ENCODE measurements at regions not wholly inside any gene's neighbourhood (a gene's known extent, or its start where the extent isn't known, plus 50 kb on each side); places are given as distances from the start of the nearest gene placed in this dataset.

GRCh38 chr16:62965831-62966230, 929.6 kb upstream of the CDH8 start:
- TF ChIP-seq TAF1 (IDR thresholded peaks at IDR 0.05; ENCODE audit: low read depth): no peak
- no peak for TF ChIP-seq RAD21 (IDR thresholded peaks at IDR 0.05; ENCODE audit: low read depth)
- no peak for TF ChIP-seq YY1 (IDR thresholded peaks at IDR 0.05; ENCODE audit: low read depth)
- no peak for TF ChIP-seq ZBTB7A (IDR thresholded peaks at IDR 0.05; ENCODE audit: low read depth)
- TF ChIP-seq CEBPB (IDR thresholded peaks at IDR 0.05): no peak
- TF ChIP-seq, protein P1, sequence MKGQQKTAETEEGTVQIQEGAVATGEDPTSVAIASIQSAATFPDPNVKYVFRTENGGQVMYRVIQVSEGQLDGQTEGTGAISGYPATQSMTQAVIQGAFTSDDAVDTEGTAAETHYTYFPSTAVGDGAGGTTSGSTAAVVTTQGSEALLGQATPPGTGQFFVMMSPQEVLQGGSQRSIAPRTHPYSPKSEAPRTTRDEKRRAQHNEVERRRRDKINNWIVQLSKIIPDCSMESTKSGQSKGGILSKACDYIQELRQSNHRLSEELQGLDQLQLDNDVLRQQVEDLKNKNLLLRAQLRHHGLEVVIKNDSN (IDR thresholded peaks at IDR 0.05): no peak
- TF ChIP-seq EGR1 (IDR thresholded peaks at IDR 0.05): no peak
- TF ChIP-seq TEAD4 (IDR thresholded peaks at IDR 0.05): no peak
- no peak for TF ChIP-seq TCF12 (IDR thresholded peaks at IDR 0.05; ENCODE audit: low read depth)
- no peak for TF ChIP-seq FOXM1 (IDR thresholded peaks at IDR 0.05; ENCODE audit: borderline replicate concordance, low read depth)
- no peak for TF ChIP-seq EP300 (IDR thresholded peaks at IDR 0.05; ENCODE audit: borderline replicate concordance)
- TF ChIP-seq, protein P2, sequence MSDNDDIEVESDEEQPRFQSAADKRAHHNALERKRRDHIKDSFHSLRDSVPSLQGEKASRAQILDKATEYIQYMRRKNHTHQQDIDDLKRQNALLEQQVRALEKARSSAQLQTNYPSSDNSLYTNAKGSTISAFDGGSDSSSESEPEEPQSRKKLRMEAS (IDR thresholded peaks at IDR 0.05): no peak
- TF ChIP-seq CREB1 (IDR thresholded peaks at IDR 0.05; ENCODE audit: low read depth): no peak
- TF ChIP-seq NFIC (IDR thresholded peaks at IDR 0.05): no peak

GRCh38 chr16:62963846-62964245, 927.6 kb upstream of the CDH8 start:
- TF ChIP-seq, protein P1 (IDR thresholded peaks at IDR 0.05): no peak
- no peak for TF ChIP-seq EGR1 (IDR thresholded peaks at IDR 0.05)
- TF ChIP-seq RAD21 (IDR thresholded peaks at IDR 0.05; ENCODE audit: low read depth): no peak
- no peak for TF ChIP-seq FOXM1 (IDR thresholded peaks at IDR 0.05; ENCODE audit: borderline replicate concordance, low read depth)
- no peak for TF ChIP-seq TAF1 (IDR thresholded peaks at IDR 0.05; ENCODE audit: low read depth)
- TF ChIP-seq, protein P2 (IDR thresholded peaks at IDR 0.05): no peak

GRCh38 chr16:62955033-62955349, 918.8 kb upstream of the CDH8 start:
- TF ChIP-seq, protein P2 (IDR thresholded peaks at IDR 0.05): no peak
- TF ChIP-seq FOXM1 (IDR thresholded peaks at IDR 0.05; ENCODE audit: borderline replicate concordance, low read depth) (no peak), TEAD4 (IDR thresholded peaks at IDR 0.05) (no peak), NFIC (IDR thresholded peaks at IDR 0.05) (no peak), RAD21 (IDR thresholded peaks at IDR 0.05; ENCODE audit: low read depth) (no peak), EP300 (IDR thresholded peaks at IDR 0.05; ENCODE audit: borderline replicate concordance) (no peak), CREB1 (IDR thresholded peaks at IDR 0.05; ENCODE audit: low read depth) (no peak), YY1 (IDR thresholded peaks at IDR 0.05; ENCODE audit: low read depth) (no peak), EGR1 (IDR thresholded peaks at IDR 0.05) (no peak), CEBPB (IDR thresholded peaks at IDR 0.05) (no peak), TAF1 (IDR thresholded peaks at IDR 0.05; ENCODE audit: low read depth) (no peak)
- TF ChIP-seq, protein P1 (IDR thresholded peaks at IDR 0.05): no peak

- no peak for TF ChIP-seq EGR1 (IDR thresholded peaks at IDR 0.05)
- no peak for TF ChIP-seq NFIC (IDR thresholded peaks at IDR 0.05)
These were observed 918.1 kb upstream of the CDH8 start for GRCh38 chr16:62954144-62955032.

GRCh38 chr16:62950351-62950750, 914.1 kb upstream of the CDH8 start:
- TF ChIP-seq RAD21 (IDR thresholded peaks at IDR 0.05; ENCODE audit: low read depth) (no peak), NFIC (IDR thresholded peaks at IDR 0.05) (no peak), TAF1 (IDR thresholded peaks at IDR 0.05; ENCODE audit: low read depth) (no peak), REST (IDR thresholded peaks at IDR 0.05; ENCODE audit: low read depth) (no peak), ZBTB7A (IDR thresholded peaks at IDR 0.05; ENCODE audit: low read depth) (no peak), EGR1 (IDR thresholded peaks at IDR 0.05) (no peak), CREB1 (IDR thresholded peaks at IDR 0.05; ENCODE audit: low read depth) (no peak), YY1 (IDR thresholded peaks at IDR 0.05; ENCODE audit: low read depth) (no peak), TEAD4 (IDR thresholded peaks at IDR 0.05) (no peak), TCF12 (IDR thresholded peaks at IDR 0.05; ENCODE audit: low read depth) (no peak), FOXM1 (IDR thresholded peaks at IDR 0.05; ENCODE audit: borderline replicate concordance, low read depth) (no peak), CEBPB (IDR thresholded peaks at IDR 0.05) (no peak), EP300 (IDR thresholded peaks at IDR 0.05; ENCODE audit: borderline replicate concordance) (no peak)
- TF ChIP-seq, protein P1 (IDR thresholded peaks at IDR 0.05): no peak
- TF ChIP-seq, protein P2 (IDR thresholded peaks at IDR 0.05): no peak

- TF ChIP-seq REST (IDR thresholded peaks at IDR 0.05; ENCODE audit: low read depth): no peak
- TF ChIP-seq EP300 (IDR thresholded peaks at IDR 0.05; ENCODE audit: borderline replicate concordance): no peak
- TF ChIP-seq TEAD4 (IDR thresholded peaks at IDR 0.05): no peak
- TF ChIP-seq CEBPB (IDR thresholded peaks at IDR 0.05): no peak
- no peak for TF ChIP-seq NFIC (IDR thresholded peaks at IDR 0.05)
- no peak for TF ChIP-seq TCF12 (IDR thresholded peaks at IDR 0.05; ENCODE audit: low read depth)
- no peak for TF ChIP-seq YY1 (IDR thresholded peaks at IDR 0.05; ENCODE audit: low read depth)
- TF ChIP-seq TAF1 (IDR thresholded peaks at IDR 0.05; ENCODE audit: low read depth): no peak
- TF ChIP-seq CREB1 (IDR thresholded peaks at IDR 0.05; ENCODE audit: low read depth): no peak
- TF ChIP-seq ZBTB7A (IDR thresholded peaks at IDR 0.05; ENCODE audit: low read depth): no peak
These were observed 904.3 kb upstream of the CDH8 start for GRCh38 chr16:62940569-62940968.
